ENCODE measurements at regions not wholly inside any gene's neighbourhood (a gene's known extent, or its start where the extent isn't known, plus 50 kb on each side); places are given as distances from the start of the nearest gene placed in this dataset.

- TF ChIP-seq POLR2AphosphoS5 (IDR thresholded peaks at IDR 0.05; ENCODE audit: low read depth, low read length), result no peak
- no peak for TF ChIP-seq EZH2phosphoT487 (IDR thresholded peaks at IDR 0.05; ENCODE audit: borderline replicate concordance, low read depth)
- TF ChIP-seq, protein P1, sequence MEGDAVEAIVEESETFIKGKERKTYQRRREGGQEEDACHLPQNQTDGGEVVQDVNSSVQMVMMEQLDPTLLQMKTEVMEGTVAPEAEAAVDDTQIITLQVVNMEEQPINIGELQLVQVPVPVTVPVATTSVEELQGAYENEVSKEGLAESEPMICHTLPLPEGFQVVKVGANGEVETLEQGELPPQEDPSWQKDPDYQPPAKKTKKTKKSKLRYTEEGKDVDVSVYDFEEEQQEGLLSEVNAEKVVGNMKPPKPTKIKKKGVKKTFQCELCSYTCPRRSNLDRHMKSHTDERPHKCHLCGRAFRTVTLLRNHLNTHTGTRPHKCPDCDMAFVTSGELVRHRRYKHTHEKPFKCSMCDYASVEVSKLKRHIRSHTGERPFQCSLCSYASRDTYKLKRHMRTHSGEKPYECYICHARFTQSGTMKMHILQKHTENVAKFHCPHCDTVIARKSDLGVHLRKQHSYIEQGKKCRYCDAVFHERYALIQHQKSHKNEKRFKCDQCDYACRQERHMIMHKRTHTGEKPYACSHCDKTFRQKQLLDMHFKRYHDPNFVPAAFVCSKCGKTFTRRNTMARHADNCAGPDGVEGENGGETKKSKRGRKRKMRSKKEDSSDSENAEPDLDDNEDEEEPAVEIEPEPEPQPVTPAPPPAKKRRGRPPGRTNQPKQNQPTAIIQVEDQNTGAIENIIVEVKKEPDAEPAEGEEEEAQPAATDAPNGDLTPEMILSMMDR (IDR thresholded peaks at IDR 0.05), result no peak
- TF ChIP-seq YY1 (IDR thresholded peaks at IDR 0.05; ENCODE audit: low read depth), result no peak
- TF ChIP-seq ELF1 (IDR thresholded peaks at IDR 0.05), result no peak
- no peak for TF ChIP-seq EP300 (IDR thresholded peaks at IDR 0.05; ENCODE audit: borderline replicate concordance in 1 of 2, low read depth in 1 of 2, low read length in 1 of 2)
- TF ChIP-seq SIN3A (IDR thresholded peaks at IDR 0.05; ENCODE audit: borderline replicate concordance, low read depth, low read length), result no peak
- TF ChIP-seq RFX5 (IDR thresholded peaks at IDR 0.05; ENCODE audit: low read length), result no peak
- TF ChIP-seq REST (IDR thresholded peaks at IDR 0.05; ENCODE audit: low read depth, low read length), result no peak
- TF ChIP-seq JUND (IDR thresholded peaks at IDR 0.05), result no peak
Observed at GRCh38 chr4:56134266-56134665, 185.5 kb downstream of the CEP135 start.
